ENCODE measurements at regions not wholly inside any gene's neighbourhood (a gene's known extent, or its start where the extent isn't known, plus 50 kb on each side); places are given as distances from the start of the nearest gene placed in this dataset.
A peak's percentile ranks its signal among the peaks of the same experiment; 100 is the strongest.

- peaks cover 3% of the 10 kb centered on the region; the same call in 1 of the 2 replicates for H3K4me1 ChIP-seq (replicated peaks)
- no peaks in the 10 kb centered on the region for H3K9me3 ChIP-seq (replicated peaks)
- no peak overlapping the region for H3K27ac ChIP-seq
- no peaks in the 10 kb centered on the region for H3K36me3 ChIP-seq
- no peak overlapping the region for H3K4me3 ChIP-seq
- no peak for DNase-seq (ENCODE audit: low read depth in 1 of 2, low spot score in 2 of 2)
- no peaks in the 10 kb centered on the region for H3K27me3 ChIP-seq (replicated peaks)
These were observed 511.9 kb downstream of the BCOR start for GRCh38 chrX:39585808-39586207.

GRCh38 chrX:39586359-39586758 is 511.4 kb downstream of the BCOR start:
- H3K4me3 ChIP-seq = no peak overlapping the region
- no peak for DNase-seq (ENCODE audit: low read depth in 1 of 2, low spot score in 2 of 2)
- H3K27ac ChIP-seq = no peak overlapping the region
- no peaks in the 10 kb centered on the region for H3K9me3 ChIP-seq (replicated peaks)
- H3K27me3 ChIP-seq (replicated peaks) = no peaks in the 10 kb centered on the region
- no peaks in the 10 kb centered on the region for H3K36me3 ChIP-seq
- peaks cover 3% of the 10 kb centered on the region; the same call in 1 of the 2 replicates for H3K4me1 ChIP-seq (replicated peaks)

- no peak overlapping the region for H3K27ac ChIP-seq
- H3K27me3 ChIP-seq (replicated peaks) = no peaks in the 10 kb centered on the region
- no peaks in the 10 kb centered on the region for H3K36me3 ChIP-seq
- no peak overlapping the region for H3K4me3 ChIP-seq
- no peaks in the 10 kb centered on the region; the same call in 1 of the 2 replicates for H3K4me1 ChIP-seq (replicated peaks)
- no peak for DNase-seq (ENCODE audit: low read depth in 1 of 2, low spot score in 2 of 2)
- H3K9me3 ChIP-seq (replicated peaks) = no peaks in the 10 kb centered on the region
These were observed 506.7 kb downstream of the BCOR start for GRCh38 chrX:39591099-39591498.

- Histone ChIP-seq H3K27ac (no peak overlapping the region), H3K4me1 (replicated peaks) (no peaks in the 10 kb centered on the region), H3K9me3 (replicated peaks) (no peaks in the 10 kb centered on the region), H3K36me3 (no peaks in the 10 kb centered on the region), H3K27me3 (replicated peaks) (no peaks in the 10 kb centered on the region), H3K4me3 (no peak overlapping the region)
- DNase-seq (ENCODE audit: low read depth in 1 of 2, low spot score in 2 of 2) = no peak
These were observed 505.0 kb downstream of the BCOR start for GRCh38 chrX:39592776-39593175.

GRCh38 chrX:39595977-39596376 is 501.8 kb downstream of the BCOR start:
- no peak for DNase-seq (ENCODE audit: low read depth in 1 of 2, low spot score in 2 of 2)
- Histone ChIP-seq H3K27me3 (replicated peaks) (no peaks in the 10 kb centered on the region), H3K9me3 (replicated peaks) (no peaks in the 10 kb centered on the region), H3K36me3 (no peaks in the 10 kb centered on the region), H3K4me3 (no peak overlapping the region), H3K27ac (no peak overlapping the region), H3K4me1 (replicated peaks) (no peaks in the 10 kb centered on the region)

GRCh38 chrX:39596437-39596836 is 501.3 kb downstream of the BCOR start:
- Histone ChIP-seq H3K4me3 (no peak overlapping the region), H3K9me3 (replicated peaks) (no peaks in the 10 kb centered on the region), H3K27ac (no peak overlapping the region), H3K36me3 (no peaks in the 10 kb centered on the region), H3K4me1 (replicated peaks) (peaks cover 3% of the 10 kb centered on the region; the same call in 1 of the 2 replicates), H3K27me3 (replicated peaks) (no peaks in the 10 kb centered on the region)
- no peak for DNase-seq (ENCODE audit: low read depth in 1 of 2, low spot score in 2 of 2)

GRCh38 chrX:39599339-39599738 is 498.4 kb downstream of the BCOR start:
- Histone ChIP-seq H3K9me3 (replicated peaks) (no peaks in the 10 kb centered on the region), H3K36me3 (no peaks in the 10 kb centered on the region), H3K27me3 (replicated peaks) (no peaks in the 10 kb centered on the region), H3K27ac (no peak overlapping the region), H3K4me1 (replicated peaks) (peaks cover 24% of the 10 kb centered on the region), H3K4me3 (no peak overlapping the region)
- DNase-seq (ENCODE audit: low read depth in 1 of 2, low spot score in 2 of 2) = no peak

GRCh38 chrX:39600222-39600621 is 497.5 kb downstream of the BCOR start:
- no peaks in the 10 kb centered on the region for H3K27me3 ChIP-seq (replicated peaks)
- no peaks in the 10 kb centered on the region for H3K9me3 ChIP-seq (replicated peaks)
- H3K4me1 ChIP-seq (replicated peaks) = peaks cover 24% of the 10 kb centered on the region
- no peaks in the 10 kb centered on the region for H3K36me3 ChIP-seq
- no peak overlapping the region for H3K4me3 ChIP-seq
- H3K27ac ChIP-seq = no peak overlapping the region
- DNase-seq (ENCODE audit: low read depth in 1 of 2, low spot score in 2 of 2) = no peak

- H3K27me3 ChIP-seq (replicated peaks) = no peaks in the 10 kb centered on the region
- peaks cover 24% of the 10 kb centered on the region for H3K4me1 ChIP-seq (replicated peaks)
- H3K27ac ChIP-seq = no peak overlapping the region
- no peaks in the 10 kb centered on the region for H3K36me3 ChIP-seq
- H3K4me3 ChIP-seq = no peak overlapping the region
- H3K9me3 ChIP-seq (replicated peaks) = no peaks in the 10 kb centered on the region
- peak; percentile 55 to 57 for DNase-seq (ENCODE audit: low read depth in 1 of 2, low spot score in 2 of 2)
These were observed 496.3 kb downstream of the BCOR start for GRCh38 chrX:39601231-39602177.

GRCh38 chrX:39602195-39602594 is 495.6 kb downstream of the BCOR start:
- H3K4me1 ChIP-seq (replicated peaks) = peaks cover 24% of the 10 kb centered on the region
- H3K36me3 ChIP-seq = no peaks in the 10 kb centered on the region
- H3K9me3 ChIP-seq (replicated peaks) = no peaks in the 10 kb centered on the region
- no peaks in the 10 kb centered on the region for H3K27me3 ChIP-seq (replicated peaks)
- DNase-seq (ENCODE audit: low read depth in 1 of 2, low spot score in 2 of 2) = no peak
- no peak overlapping the region for H3K27ac ChIP-seq
- no peak overlapping the region for H3K4me3 ChIP-seq

GRCh38 chrX:39603230-39603629 is 494.5 kb downstream of the BCOR start:
- Histone ChIP-seq H3K9me3 (replicated peaks) (no peaks in the 10 kb centered on the region), H3K27me3 (replicated peaks) (no peaks in the 10 kb centered on the region), H3K27ac (no peak overlapping the region), H3K36me3 (no peaks in the 10 kb centered on the region), H3K4me1 (replicated peaks) (peaks cover 24% of the 10 kb centered on the region), H3K4me3 (no peak overlapping the region)
- no peak for DNase-seq (ENCODE audit: low read depth in 1 of 2, low spot score in 2 of 2)

- Histone ChIP-seq H3K9me3 (replicated peaks) (no peaks in the 10 kb centered on the region), H3K27ac (no peak overlapping the region), H3K36me3 (no peaks in the 10 kb centered on the region), H3K27me3 (replicated peaks) (no peaks in the 10 kb centered on the region), H3K4me1 (replicated peaks) (peaks cover 24% of the 10 kb centered on the region), H3K4me3 (no peak overlapping the region)
- DNase-seq (ENCODE audit: low read depth in 1 of 2, low spot score in 2 of 2) = no peak
These were observed 492.6 kb downstream of the BCOR start for GRCh38 chrX:39605183-39605582.

GRCh38 chrX:39605866-39606265 is 491.9 kb downstream of the BCOR start:
- no peak overlapping the region for H3K4me3 ChIP-seq
- H3K4me1 ChIP-seq (replicated peaks) = peaks cover 24% of the 10 kb centered on the region
- no peaks in the 10 kb centered on the region for H3K27me3 ChIP-seq (replicated peaks)
- DNase-seq (ENCODE audit: low read depth in 1 of 2, low spot score in 2 of 2) = no peak
- no peaks in the 10 kb centered on the region for H3K9me3 ChIP-seq (replicated peaks)
- H3K27ac ChIP-seq = no peak overlapping the region
- H3K36me3 ChIP-seq = no peaks in the 10 kb centered on the region

- H3K36me3 ChIP-seq = no peaks in the 10 kb centered on the region
- H3K27ac ChIP-seq = no peak overlapping the region
- no peaks in the 10 kb centered on the region for H3K9me3 ChIP-seq (replicated peaks)
- DNase-seq (ENCODE audit: low read depth in 1 of 2, low spot score in 2 of 2) = no peak
- H3K4me3 ChIP-seq = no peak overlapping the region
- H3K4me1 ChIP-seq (replicated peaks) = peaks cover 11% of the 10 kb centered on the region
- no peaks in the 10 kb centered on the region for H3K27me3 ChIP-seq (replicated peaks)
These were observed 487.8 kb downstream of the BCOR start for GRCh38 chrX:39609941-39610340.

Measured in SJSA1 (cell line).